SK-N-SH treated with all-trans-retinoic acid at 6 μM for 48 hours (cell line): ENCODE measurements at regions not wholly inside any gene's neighbourhood (a gene's known extent, or its start where the extent isn't known, plus 50 kb on each side); places are given as distances from the start of the nearest gene placed in this dataset.

ENCODE experiments used
- ARNTL ChIP-seq: fragments of 450-650 bp; formaldehyde crosslinking; IDR thresholded peaks from 2 replicates; pipeline ENCODE4 v1.5.0; 2020; ENCODE audit warnings: low read depth, mild to moderate bottlenecking, moderate library complexity, borderline replicate concordance
- BACH2 ChIP-seq: fragments of 250-450 bp; sonication (Bioruptor Pico); IDR thresholded peaks from 2 replicates; pipeline ENCODE4 v1.9.0; 2021; ENCODE audit warnings: mild to moderate bottlenecking, borderline replicate concordance
- CREB5 ChIP-seq: fragments of 250-450 bp; sonication (Bioruptor Pico); IDR thresholded peaks from 2 replicates; pipeline ENCODE4 v1.5.1; 2020; ENCODE audit warnings: low read depth, mild to moderate bottlenecking, moderate library complexity
- PATZ1 ChIP-seq: fragments of 250-450 bp; sonication (Bioruptor Pico); IDR thresholded peaks from 2 replicates; pipeline ENCODE4 v1.8.0; 2020; ENCODE audit warnings: mild to moderate bottlenecking, moderate library complexity, borderline replicate concordance
- POU6F1 ChIP-seq: fragments of 250-450 bp; sonication (Bioruptor Pico); IDR thresholded peaks from 2 replicates; pipeline ENCODE4 v1.8.0; 2021; ENCODE audit warnings: low read depth, mild to moderate bottlenecking, moderate library complexity, borderline replicate concordance
- TSHZ2 ChIP-seq: fragments of 250-450 bp; sonication (Bioruptor Pico); IDR thresholded peaks from 2 replicates; pipeline ENCODE4 v1.5.0; 2020; ENCODE audit warnings: mild to moderate bottlenecking, moderate library complexity
- ZNF565 ChIP-seq: fragments of 450-650 bp; formaldehyde crosslinking; conservative IDR thresholded peaks from 2 replicates; pipeline ENCODE4 v1.5.0; 2020; ENCODE audit warnings: low read depth, mild to moderate bottlenecking, moderate library complexity

GRCh38 chr6:168920289-168920688, 333.4 kb downstream of the THBS2 start:
- TF ChIP-seq PATZ1, result no peak
- no peak for TF ChIP-seq CREB5 (CRISPR knock-in tag)
- no peak for TF ChIP-seq ZNF565 (CRISPR knock-in tag)
- TF ChIP-seq BACH2 (CRISPR knock-in tag), result no peak
- no peak for TF ChIP-seq POU6F1 (CRISPR knock-in tag)
- no peak for TF ChIP-seq TSHZ2
- no peak for TF ChIP-seq ARNTL (CRISPR knock-in tag)
